22Rv1 (cell line): ENCODE measurements at regions not wholly inside any gene's neighbourhood (a gene's known extent, or its start where the extent isn't known, plus 50 kb on each side); places are given as distances from the start of the nearest gene placed in this dataset.

Experiments
- CTCF ChIP-seq: fragments of 450-650 bp; IDR thresholded peaks from 2 replicates; pipeline ENCODE4 v1.5.1; 2017; ENCODE audit warnings: mild to moderate bottlenecking
- ZFX ChIP-seq: fragments of 450-650 bp; IDR thresholded peaks from 2 replicates; pipeline ENCODE4 v1.6.1; 2017; ENCODE audit warnings: antibody characterized with exemption, borderline replicate concordance

GRCh38 chr4:63620271-63620670, 789.0 kb downstream of the TECRL start:
- TF ChIP-seq CTCF (no peak), ZFX (no peak)
